Activated gamma-delta T cell treated with Interleukin-2 at 50 U/mL for 16 hours (primary cell): ENCODE measurements at regions not wholly inside any gene's neighbourhood (a gene's known extent, or its start where the extent isn't known, plus 50 kb on each side); places are given as distances from the start of the nearest gene placed in this dataset.

Experiments
- DNase-seq: peaks from one replicate; pipeline ENCODE4 v3.0.0-alpha.2; 2020

GRCh38 chr1:5650283-5651026, 341.8 kb downstream of the NPHP4 start:
- DNase-seq, result no peak

GRCh38 chr1:5649795-5650194, 342.4 kb downstream of the NPHP4 start:
- DNase-seq, result no peak

- no peak for DNase-seq
Measured at GRCh38 chr1:5649166-5649551, 343.1 kb downstream of the NPHP4 start.

GRCh38 chr1:5648410-5649165, 343.6 kb downstream of the NPHP4 start:
- no peak for DNase-seq

- DNase-seq, result no peak
Measured at GRCh38 chr1:5647234-5647633, 345.0 kb downstream of the NPHP4 start.

- DNase-seq, result no peak
Measured at GRCh38 chr1:5646486-5647149, 345.6 kb downstream of the NPHP4 start.

GRCh38 chr1:5645929-5646328, 346.3 kb downstream of the NPHP4 start:
- no peak for DNase-seq

- DNase-seq, result no peak
Measured at GRCh38 chr1:5645135-5645399, 347.2 kb downstream of the NPHP4 start.

- no peak for DNase-seq
Measured at GRCh38 chr1:5644281-5645134, 347.7 kb downstream of the NPHP4 start.

GRCh38 chr1:5643360-5644107, 348.7 kb downstream of the NPHP4 start:
- no peak for DNase-seq

- DNase-seq, result no peak
Measured at GRCh38 chr1:5640845-5641244, 351.4 kb downstream of the NPHP4 start.

- no peak for DNase-seq
Measured at GRCh38 chr1:5639106-5639722, 353.0 kb downstream of the NPHP4 start.

- no peak for DNase-seq
Measured at GRCh38 chr1:5638582-5638981, 353.6 kb downstream of the NPHP4 start.

GRCh38 chr1:5637171-5637570, 355.1 kb downstream of the NPHP4 start:
- no peak for DNase-seq

GRCh38 chr1:5634893-5635292, 357.3 kb downstream of the NPHP4 start:
- no peak for DNase-seq

GRCh38 chr1:5632814-5633213, 359.4 kb downstream of the NPHP4 start:
- no peak for DNase-seq

- no peak for DNase-seq
Measured at GRCh38 chr1:5632224-5632623, 360.0 kb downstream of the NPHP4 start.

- DNase-seq, result no peak
Measured at GRCh38 chr1:5628416-5628815, 363.8 kb downstream of the NPHP4 start.

GRCh38 chr1:5623399-5623798, 368.8 kb downstream of the NPHP4 start:
- DNase-seq, result no peak

GRCh38 chr1:5622412-5622811, 369.8 kb downstream of the NPHP4 start:
- no peak for DNase-seq

GRCh38 chr1:5621692-5622091, 370.5 kb downstream of the NPHP4 start:
- no peak for DNase-seq

- DNase-seq, result no peak
Measured at GRCh38 chr1:5620997-5621396, 371.2 kb downstream of the NPHP4 start.
